IMR-90 (cell line): ENCODE measurements at regions not wholly inside any gene's neighbourhood (a gene's known extent, or its start where the extent isn't known, plus 50 kb on each side); places are given as distances from the start of the nearest gene placed in this dataset.

ENCODE experiments used
- ATAC-seq: fragments of 200-7000 bp; cut with Tn5 transposase; 2 replicates; pipeline ENCODE4 v1.9.1; 2020; ENCODE audit warnings: low read depth, mild to moderate bottlenecking, moderate library complexity
- BruUV-seq: library from RNA; stranded (reverse); fragments of 400-500 nt; replicated peaks from 2 replicates; lab custom pipeline; 2021; lab: Mats Ljungman, UMichigan
- CTCF ChIA-PET: fragments of 300-600 bp; formaldehyde crosslinking; extraction: SDS; loops from one replicate; lab custom pipeline; 2021; ENCODE audit warnings: antibody characterized with exemption; lab: Yijun Ruan, JAX
- POLR2A ChIA-PET: fragments of 300-600 bp; sonication (Branson Sonifier 250); formaldehyde crosslinking; loops from one replicate; lab custom pipeline; 2022; ENCODE audit warnings: antibody characterized with exemption; ENCODE audit not compliant: unreplicated experiment; lab: Charles Lee
- DNase-seq: peaks from one replicate; pipeline ENCODE4 v3.0.0; 2013
- H2AFZ ChIP-seq: replicated peaks from 2 replicates; pipeline ENCODE3; 2013; ENCODE audit warnings: low read length, mild to moderate bottlenecking; ENCODE audit not compliant: poor library complexity
- H2AK5ac ChIP-seq: 2 replicates; pipeline ENCODE4 v1.6.1; 2013; ENCODE audit warnings: low read depth, low read length, inconsistent platforms
- H2AK9ac ChIP-seq: replicated peaks from 2 replicates; pipeline ENCODE3; 2013; ENCODE audit warnings: mild to moderate bottlenecking, low read depth, low read length, moderate library complexity; ENCODE audit not compliant: poor library complexity
- H2BK120ac ChIP-seq: 2 replicates; pipeline ENCODE4 v1.6.1; 2013; ENCODE audit warnings: low read depth, low read length, inconsistent platforms
- H2BK15ac ChIP-seq: 3 replicates; pipeline ENCODE4 v1.6.1; 2013; ENCODE audit warnings: low read depth, low read length, inconsistent platforms
- H2BK20ac ChIP-seq: 2 replicates; pipeline ENCODE4 v1.6.1; 2013; ENCODE audit warnings: low read depth, mild to moderate bottlenecking, inconsistent platforms, low read length, moderate library complexity
- H2BK5ac ChIP-seq: 2 replicates; pipeline ENCODE4 v1.6.1; 2013; ENCODE audit warnings: mild to moderate bottlenecking, low read depth, low read length, inconsistent platforms; ENCODE audit not compliant: poor library complexity, severe bottlenecking
- H3K14ac ChIP-seq: replicated peaks from 2 replicates; pipeline ENCODE4 v1.6.1; 2013; ENCODE audit warnings: low read depth, low read length, inconsistent platforms
- H3K18ac ChIP-seq: 2 replicates; pipeline ENCODE4 v1.6.1; 2013; ENCODE audit warnings: low read depth, low read length, control low read depth
- H3K23ac ChIP-seq: 2 replicates; pipeline ENCODE4 v1.6.1; 2013; ENCODE audit warnings: low read depth, low read length, inconsistent platforms
- H3K27ac ChIP-seq: 2 replicates; pipeline ENCODE4 v1.5.1; 2013; ENCODE audit warnings: mild to moderate bottlenecking, control low read depth, low read length; ENCODE audit not compliant: insufficient read depth
- H3K27me3 ChIP-seq: 2 replicates; pipeline ENCODE4 v1.6.1; 2013; ENCODE audit warnings: low read length; ENCODE audit not compliant: control insufficient read depth, insufficient read depth
- H3K36me3 ChIP-seq: 2 replicates; pipeline ENCODE4 v1.6.1; 2013; ENCODE audit warnings: low read length, mixed read lengths; ENCODE audit not compliant: control insufficient read depth, insufficient read depth
- H3K4ac ChIP-seq: 2 replicates; pipeline ENCODE4 v1.6.1; 2013; ENCODE audit warnings: low read depth, low read length, inconsistent platforms
- H3K4me1 ChIP-seq: 2 replicates; pipeline ENCODE4 v1.6.1; 2013; ENCODE audit warnings: low read length, mixed read lengths; ENCODE audit not compliant: control insufficient read depth, insufficient read depth
- H3K4me2 ChIP-seq: 2 replicates; pipeline ENCODE4 v1.6.1; 2013; ENCODE audit warnings: low read depth, mild to moderate bottlenecking, control low read depth, low read length, moderate library complexity
- H3K4me3 ChIP-seq: 2 replicates; pipeline ENCODE4 v1.5.1; 2013; ENCODE audit warnings: low read depth, mild to moderate bottlenecking, control low read depth, low read length, moderate library complexity; ENCODE audit not compliant: insufficient read depth
- H3K56ac ChIP-seq: 2 replicates; pipeline ENCODE4 v1.6.1; 2013; ENCODE audit warnings: low read length, inconsistent platforms; ENCODE audit not compliant: insufficient read depth; ENCODE audit errors: extremely low read depth
- H3K79me1 ChIP-seq, 2 experiments: 2 replicates each; pipeline ENCODE4 v1.6.1; 2013; ENCODE audit warnings: low read length in 2 of 2, inconsistent platforms in 1 of 2, low read depth in 1 of 2
- H3K9ac ChIP-seq: 2 replicates; pipeline ENCODE4 v1.6.1; 2013; ENCODE audit warnings: low read depth, low read length, control low read depth
- H3K9me1 ChIP-seq: 2 replicates; pipeline ENCODE4 v1.6.1; 2013; ENCODE audit warnings: low read length, inconsistent platforms; ENCODE audit not compliant: insufficient read depth
- H3K9me3 ChIP-seq: 2 replicates; pipeline ENCODE4 v1.6.1; 2013; ENCODE audit warnings: low read length; ENCODE audit not compliant: control insufficient read depth, insufficient read depth
- H4K20me1 ChIP-seq: 2 replicates; pipeline ENCODE4 v1.6.1; 2013; ENCODE audit warnings: low read length, inconsistent platforms; ENCODE audit not compliant: insufficient read depth
- H4K5ac ChIP-seq: 2 replicates; pipeline ENCODE4 v1.6.1; 2013; ENCODE audit warnings: mild to moderate bottlenecking, low read depth, low read length, control low read depth
- H4K8ac ChIP-seq, 2 experiments: 2 replicates each; pipeline ENCODE4 v1.6.1; 2013; ENCODE audit warnings: low read depth in 2 of 2, low read length in 2 of 2, control low read depth in 1 of 2, inconsistent platforms in 1 of 2
- H4K91ac ChIP-seq: 2 replicates; pipeline ENCODE4 v1.6.1; 2013; ENCODE audit warnings: low read depth, low read length, inconsistent platforms; ENCODE audit not compliant: insufficient read depth
- CEBPB ChIP-seq: IDR thresholded peaks from 2 replicates; pipeline ENCODE4 v1.6.1; 2012; ENCODE audit warnings: low read depth, low read length, improper control_type of control experiment
- ELK1 ChIP-seq: fragments of 150-350 bp; IDR thresholded peaks from 2 replicates; pipeline ENCODE4 v1.6.1; 2016; ENCODE audit warnings: low read depth, mild to moderate bottlenecking, low read length, moderate library complexity, borderline replicate concordance
- FOS ChIP-seq: fragments of 150-350 bp; IDR thresholded peaks from 2 replicates; pipeline ENCODE4 v1.6.1; 2016; ENCODE audit warnings: low read depth, low read length
- MAFK ChIP-seq: IDR thresholded peaks from 2 replicates; pipeline ENCODE4 v1.6.1; 2012; ENCODE audit warnings: low read depth, low read length, improper control_type of control experiment
- NFE2L2 ChIP-seq: fragments of 150-350 bp; IDR thresholded peaks from 2 replicates; pipeline ENCODE4 v1.6.1; 2016; ENCODE audit warnings: low read depth, mild to moderate bottlenecking, low read length
- POLR2A ChIP-seq: IDR thresholded peaks from 2 replicates; pipeline ENCODE4 v1.6.1; 2012; ENCODE audit warnings: mild to moderate bottlenecking, low read depth, low read length
- RAD21 ChIP-seq: IDR thresholded peaks from 2 replicates; pipeline ENCODE4 v1.6.1; 2012; ENCODE audit warnings: low read length, improper control_type of control experiment
- RFX5 ChIP-seq: IDR thresholded peaks from 2 replicates; pipeline ENCODE4 v1.8.0; 2012; ENCODE audit warnings: low read depth, mild to moderate bottlenecking, low read length, moderate library complexity
- SMC3 ChIP-seq: fragments of 150-350 bp; IDR thresholded peaks from 2 replicates; pipeline ENCODE4 v1.6.1; 2016; ENCODE audit warnings: low read depth, mild to moderate bottlenecking, antibody characterized with exemption, low read length, moderate library complexity
- USF2 ChIP-seq: fragments of 150-350 bp; IDR thresholded peaks from 2 replicates; pipeline ENCODE4 v1.6.1; 2017; ENCODE audit warnings: mild to moderate bottlenecking, antibody characterized with exemption, low read length, low read depth
- WGBS, 2 experiments: methylation state at CpG; one replicate each; pipeline versions ENCODE4 v1.1.5 to v1.1.7; 2013; ENCODE audit warnings: missing lambda C conversion rate in 2 of 2; ENCODE audit not compliant: insufficient read length in 1 of 2; ENCODE audit errors: extremely low coverage in 2 of 2; 5-methylcytosine and 5-hydroxymethylcytosine counted together
- dilution Hi-C: fragments of 300-500 bp; cut with HindIII; formaldehyde crosslinking; loops from one replicate; pipeline ENCODE4 v1.14.3; 2018; ENCODE audit warnings: low sequenced_read_pairs; ENCODE audit not compliant: unreplicated experiment
- in situ Hi-C: fragments of 300-500 bp; cut with MboI; formaldehyde crosslinking; loops from 3 replicates; pipeline ENCODE4 v1.14.3; 2019; ENCODE audit warnings: low sequenced_read_pairs, inconsistent platforms, mixed read lengths
- intact Hi-C: fragments of 100-400 bp; cut with micrococcal nuclease; formaldehyde crosslinking; loops from 2 replicates; pipeline ENCODE4 v1.10.0; 2022
- TF ChIP-seq, protein P1 (sequence below): conservative IDR thresholded peaks from 2 replicates; pipeline ENCODE4 v1.5.1; 2012; ENCODE audit warnings: mild to moderate bottlenecking, low read depth, low read length, improper control_type of control experiment

DNA sequence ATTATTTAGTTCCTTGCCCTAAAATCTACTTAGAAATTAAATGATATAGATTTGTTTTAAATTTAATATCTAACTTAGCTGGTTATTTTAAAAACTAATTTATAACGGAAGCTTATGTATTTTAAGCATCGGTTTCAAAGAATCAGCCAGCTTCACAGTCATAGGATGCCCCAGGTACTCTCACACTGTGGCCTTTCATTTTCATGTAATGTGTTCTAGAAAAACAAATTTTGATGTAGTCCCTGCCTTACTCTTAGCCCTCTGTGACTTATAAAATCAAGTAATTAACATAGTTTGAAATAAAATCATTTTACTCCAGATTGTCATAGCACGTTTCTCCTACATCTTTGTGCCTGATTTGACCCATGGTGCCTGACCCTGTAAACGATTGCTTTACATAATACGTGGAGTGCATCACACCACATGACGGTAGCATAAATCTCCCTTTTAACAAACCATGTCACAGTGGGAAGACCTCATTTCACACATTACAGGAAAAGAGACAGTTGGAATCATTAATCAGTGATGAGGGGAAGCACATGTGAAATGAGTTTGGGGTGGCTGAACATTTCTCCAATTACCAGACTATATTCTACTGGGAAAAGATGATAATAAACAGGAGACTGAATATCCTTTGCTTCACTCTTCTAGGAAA, 731.5 kb upstream of the CDH9 start:
- Histone ChIP-seq H2AK9ac (no peak overlapping the region), H2AFZ (no peak overlapping the region), H2BK120ac (no peak overlapping the region), H3K9me1 (no peaks in the 10 kb centered on the region), H3K36me3 (no peaks in the 10 kb centered on the region), H3K4me2 (no peak overlapping the region), H3K18ac (no peak overlapping the region), H3K4ac (no peak overlapping the region), H4K91ac (no peak overlapping the region), H2BK5ac (no peak overlapping the region), H3K27me3 (no peaks in the 10 kb centered on the region), H3K9me3 (0 out of 2 replicates have a peak, but pooled peaks cover 3% of the 10 kb centered on the region), H3K4me1 (no peaks in the 10 kb centered on the region), H3K9ac (no peak overlapping the region), H3K56ac (no peak overlapping the region), H3K23ac (no peak overlapping the region), H3K79me1 (no peaks in the 10 kb centered on the region), H2BK15ac (no peak overlapping the region), H2AK5ac (no peak overlapping the region), H3K27ac (no peak overlapping the region), H4K5ac (no peak overlapping the region), H4K8ac (no peak overlapping the region), H3K4me3 (no peak overlapping the region), H2BK20ac (no peak overlapping the region), H4K20me1 (no peaks in the 10 kb centered on the region), H3K14ac (no peak overlapping the region)
- POLR2A ChIA-PET = no interaction called here
- in situ Hi-C loops = no loop called here
- intact Hi-C loops = no loop called here
- DNase-seq = no peak
- WGBS, 2 experiments = no CpG with 5 or more reads among the region's 6 CpGs
- CTCF ChIA-PET = no interaction called here
- ATAC-seq = no peak
- BruUV-seq = no TSS peak
- dilution Hi-C loops = no loop called here
- TF ChIP-seq RFX5 = no peak
- TF ChIP-seq FOS = no peak
- no peak for TF ChIP-seq POLR2A
- no peak for TF ChIP-seq RAD21
- no peak for TF ChIP-seq ELK1
- TF ChIP-seq NFE2L2 = no peak
- TF ChIP-seq MAFK = no peak
- TF ChIP-seq SMC3 = no peak
- TF ChIP-seq USF2 = no peak
- TF ChIP-seq, protein P1, sequence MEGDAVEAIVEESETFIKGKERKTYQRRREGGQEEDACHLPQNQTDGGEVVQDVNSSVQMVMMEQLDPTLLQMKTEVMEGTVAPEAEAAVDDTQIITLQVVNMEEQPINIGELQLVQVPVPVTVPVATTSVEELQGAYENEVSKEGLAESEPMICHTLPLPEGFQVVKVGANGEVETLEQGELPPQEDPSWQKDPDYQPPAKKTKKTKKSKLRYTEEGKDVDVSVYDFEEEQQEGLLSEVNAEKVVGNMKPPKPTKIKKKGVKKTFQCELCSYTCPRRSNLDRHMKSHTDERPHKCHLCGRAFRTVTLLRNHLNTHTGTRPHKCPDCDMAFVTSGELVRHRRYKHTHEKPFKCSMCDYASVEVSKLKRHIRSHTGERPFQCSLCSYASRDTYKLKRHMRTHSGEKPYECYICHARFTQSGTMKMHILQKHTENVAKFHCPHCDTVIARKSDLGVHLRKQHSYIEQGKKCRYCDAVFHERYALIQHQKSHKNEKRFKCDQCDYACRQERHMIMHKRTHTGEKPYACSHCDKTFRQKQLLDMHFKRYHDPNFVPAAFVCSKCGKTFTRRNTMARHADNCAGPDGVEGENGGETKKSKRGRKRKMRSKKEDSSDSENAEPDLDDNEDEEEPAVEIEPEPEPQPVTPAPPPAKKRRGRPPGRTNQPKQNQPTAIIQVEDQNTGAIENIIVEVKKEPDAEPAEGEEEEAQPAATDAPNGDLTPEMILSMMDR = no peak
- no peak for TF ChIP-seq CEBPB
